ENCODE measurements at regions not wholly inside any gene's neighbourhood (a gene's known extent, or its start where the extent isn't known, plus 50 kb on each side); places are given as distances from the start of the nearest gene placed in this dataset.
"Not testable (repeated sequence)": the region's sequence is repeated elsewhere in the genome, so short reads cannot be mapped to it uniquely, and the experiment has no call there.

GRCh38 chr15:60138397-60138968 is 134.4 kb downstream of the FOXB1 start:
- DNase-seq, result no peak

GRCh38 chr15:60152386-60152785 is 148.3 kb downstream of the FOXB1 start:
- no peak for DNase-seq

GRCh38 chr15:60154764-60155325 is 150.7 kb downstream of the FOXB1 start:
- no peak for DNase-seq

- peak; percentile 3 for DNase-seq
Measured at GRCh38 chr15:60155661-60156060, 151.6 kb downstream of the FOXB1 start.

- DNase-seq, result no peak
Measured at GRCh38 chr15:60160909-60161308, 156.8 kb downstream of the FOXB1 start.

- DNase-seq, result no peak
Measured at GRCh38 chr15:60161704-60162103, 157.6 kb downstream of the FOXB1 start.

- DNase-seq, result no peak
Measured at GRCh38 chr15:60162251-60162967, 158.3 kb downstream of the FOXB1 start.

- no peak for DNase-seq
Measured at GRCh38 chr15:60162968-60163355, 158.9 kb downstream of the FOXB1 start.

GRCh38 chr15:60165111-60165510 is 161.0 kb downstream of the FOXB1 start:
- DNase-seq, result no peak

GRCh38 chr15:60172143-60172542 is 168.0 kb downstream of the FOXB1 start:
- no peak for DNase-seq

GRCh38 chr15:60179786-60180391 is 175.8 kb downstream of the FOXB1 start:
- peak; percentile 23 for DNase-seq

GRCh38 chr15:60181957-60182356 is 177.8 kb downstream of the FOXB1 start:
- not testable (repeated sequence) for DNase-seq

GRCh38 chr15:60183366-60183765 is 179.3 kb downstream of the FOXB1 start:
- DNase-seq, result no peak

- no peak for DNase-seq
Measured at GRCh38 chr15:60184579-60184978, 180.5 kb downstream of the FOXB1 start.

- DNase-seq, result no peak
Measured at GRCh38 chr15:60191016-60191415, 186.9 kb downstream of the FOXB1 start.

GRCh38 chr15:60191821-60192220 is 187.7 kb downstream of the FOXB1 start:
- DNase-seq, result no peak

GRCh38 chr15:60195611-60196010 is 191.5 kb downstream of the FOXB1 start:
- no peak for DNase-seq

- DNase-seq, result no peak
Measured at GRCh38 chr15:60204131-60204885, 193.5 kb downstream of the ANXA2 start.

- no peak for DNase-seq
Measured at GRCh38 chr15:60208709-60209108, 189.1 kb downstream of the ANXA2 start.

GRCh38 chr15:60212536-60212935 is 185.2 kb downstream of the ANXA2 start:
- no peak for DNase-seq

GRCh38 chr15:60213377-60214000 is 184.3 kb downstream of the ANXA2 start:
- DNase-seq, result no peak

- no peak for DNase-seq
Measured at GRCh38 chr15:60214201-60214600, 183.6 kb downstream of the ANXA2 start.
